Hepatocyte (in vitro differentiated cells): ENCODE measurements at regions not wholly inside any gene's neighbourhood (a gene's known extent, or its start where the extent isn't known, plus 50 kb on each side); places are given as distances from the start of the nearest gene placed in this dataset.
"Not testable (repeated sequence)": the region's sequence is repeated elsewhere in the genome, so short reads cannot be mapped to it uniquely, and the experiment has no call there.

Experiments used
- DNase-seq: peaks from one replicate; pipeline ENCODE4 v3.0.0-alpha.2; 2016; ENCODE audit warnings: low spot score
- H2AFZ ChIP-seq: fragments of 200-600 bp; sonication (generic); 2 replicates; pipeline ENCODE4 v1.6.0; 2016; ENCODE audit warnings: antibody characterized with exemption, mild to moderate bottlenecking
- H3K27ac ChIP-seq: fragments of 200-600 bp; sonication (generic); 2 replicates; pipeline ENCODE4 v1.5.1; 2016; ENCODE audit warnings: mild to moderate bottlenecking
- H3K27me3 ChIP-seq: fragments of 200-600 bp; sonication (generic); 2 replicates; pipeline ENCODE4 v1.6.1; 2016
- H3K36me3 ChIP-seq: fragments of 200-600 bp; sonication (generic); replicated peaks from 2 replicates; pipeline ENCODE4 v1.5.1; 2016; ENCODE audit warnings: low read depth; ENCODE audit not compliant: insufficient read depth
- H3K4me1 ChIP-seq: fragments of 200-600 bp; sonication (generic); 2 replicates; pipeline ENCODE4 v1.5.1; 2016; ENCODE audit warnings: mild to moderate bottlenecking, moderate library complexity; ENCODE audit not compliant: insufficient read depth
- H3K4me2 ChIP-seq: fragments of 200-600 bp; sonication (generic); 2 replicates; pipeline ENCODE4 v1.6.0; 2016
- H3K4me3 ChIP-seq: fragments of 200-600 bp; sonication (generic); 2 replicates; pipeline ENCODE4 v1.5.1; 2016; ENCODE audit warnings: mild to moderate bottlenecking
- H3K79me2 ChIP-seq: fragments of 200-600 bp; sonication (generic); 2 replicates; pipeline ENCODE4 v1.6.0; 2017; ENCODE audit warnings: mild to moderate bottlenecking
- H3K9me2 ChIP-seq: fragments of 200-600 bp; sonication (generic); replicated peaks from 2 replicates; pipeline ENCODE4 v1.6.0; 2017; ENCODE audit warnings: mild to moderate bottlenecking; ENCODE audit not compliant: insufficient read depth
- H3K9me3 ChIP-seq: fragments of 200-600 bp; sonication (generic); 2 replicates; pipeline ENCODE4 v1.5.1; 2016; ENCODE audit warnings: low read depth, mild to moderate bottlenecking
- H4K20me1 ChIP-seq: fragments of 200-600 bp; sonication (generic); 2 replicates; pipeline ENCODE4 v1.6.0; 2016; ENCODE audit warnings: mild to moderate bottlenecking; ENCODE audit not compliant: insufficient read depth, poor library complexity, severe bottlenecking
- CTCF ChIP-seq: fragments of 200-600 bp; sonication (generic); IDR thresholded peaks from 2 replicates; pipeline ENCODE4 v1.5.1; 2016; ENCODE audit warnings: antibody characterized with exemption, mild to moderate bottlenecking; ENCODE audit not compliant: poor library complexity
- EZH2 ChIP-seq: fragments of 200-600 bp; sonication (generic); IDR thresholded peaks from 2 replicates; pipeline ENCODE4 v1.6.1; 2016; ENCODE audit warnings: antibody characterized with exemption, mild to moderate bottlenecking, borderline replicate concordance
- EZH2phosphoT487 ChIP-seq: fragments of 200-600 bp; sonication (generic); IDR thresholded peaks from one replicate; pipeline ENCODE4 v1.6.1; 2018; ENCODE audit warnings: antibody characterized with exemption, mild to moderate bottlenecking, low read depth, moderate library complexity; ENCODE audit not compliant: unreplicated experiment, severe bottlenecking
- WGBS: methylation state at CpG from one replicate; pipeline ENCODE4 v1.1.6; 2016; ENCODE audit warnings: low lambda C conversion rate; ENCODE audit errors: missing lambda C conversion rate; 5-methylcytosine and 5-hydroxymethylcytosine counted together

- Histone ChIP-seq H3K9me2 (no peaks in the 10 kb centered on the region), H3K27ac (no peak overlapping the region), H2AFZ (no peak overlapping the region), H4K20me1 (no peaks in the 10 kb centered on the region), H3K4me1 (no peaks in the 10 kb centered on the region), H3K9me3 (no peaks in the 10 kb centered on the region), H3K36me3 (no peaks in the 10 kb centered on the region), H3K79me2 (no peaks in the 10 kb centered on the region), H3K4me2 (no peak overlapping the region), H3K27me3 (no peaks in the 10 kb centered on the region), H3K4me3 (no peak overlapping the region)
- TF ChIP-seq EZH2phosphoT487 (no peak), EZH2 (no peak), CTCF (no peak)
- WGBS = 84% methylated on average over 1 of the region's 1 CpG
- no peak for DNase-seq
These were observed 199.5 kb upstream of the DDX18 start for GRCh38 chr2:117614823-117615534.

- H3K9me3 ChIP-seq = no peaks in the 10 kb centered on the region
- WGBS = 86% methylated on average over 2 of the region's 2 CpGs
These were observed 195.9 kb upstream of the DDX18 start for GRCh38 chr2:117618607-117619006.

GRCh38 chr2:117621326-117621725, 193.2 kb upstream of the DDX18 start:
- no peaks in the 10 kb centered on the region for H3K9me3 ChIP-seq
- no peak for TF ChIP-seq EZH2
- TF ChIP-seq EZH2phosphoT487 = no peak
- TF ChIP-seq CTCF = no peak
- H3K9me2 ChIP-seq = no peaks in the 10 kb centered on the region

More at GRCh38 chr2:117618607-117619006, 195.9 kb upstream of the DDX18 start:
- Histone ChIP-seq H2AFZ (no peak overlapping the region), H3K27ac (no peak overlapping the region), H3K27me3 (no peaks in the 10 kb centered on the region), H3K4me3 (no peak overlapping the region), H3K9me2 (no peaks in the 10 kb centered on the region), H3K4me1 (no peaks in the 10 kb centered on the region), H3K4me2 (no peak overlapping the region), H3K36me3 (no peaks in the 10 kb centered on the region), H4K20me1 (no peaks in the 10 kb centered on the region), H3K79me2 (no peaks in the 10 kb centered on the region)
- no peak for DNase-seq
- TF ChIP-seq EZH2phosphoT487 (no peak), EZH2 (no peak), CTCF (no peak)

GRCh38 chr2:117623175-117623574, 191.3 kb upstream of the DDX18 start:
- not testable (repeated sequence) for H3K9me2 ChIP-seq, H3K36me3 ChIP-seq, DNase-seq, H4K20me1 ChIP-seq, H3K4me1 ChIP-seq, H3K27me3 ChIP-seq, H2AFZ ChIP-seq, H3K27ac ChIP-seq, H3K4me2 ChIP-seq, H3K79me2 ChIP-seq, H3K9me3 ChIP-seq, H3K4me3 ChIP-seq
- WGBS = 87% methylated on average over 17 of the region's 17 CpGs

More at GRCh38 chr2:117621326-117621725, 193.2 kb upstream of the DDX18 start:
- no peak for DNase-seq
- H3K4me1 ChIP-seq = no peaks in the 10 kb centered on the region
- H3K4me3 ChIP-seq = no peak overlapping the region
- no peaks in the 10 kb centered on the region for H3K79me2 ChIP-seq
- H4K20me1 ChIP-seq = no peaks in the 10 kb centered on the region
- no peaks in the 10 kb centered on the region for H3K27me3 ChIP-seq
- H2AFZ ChIP-seq = no peak overlapping the region
- no peak overlapping the region for H3K27ac ChIP-seq
- H3K4me2 ChIP-seq = no peak overlapping the region
- no peaks in the 10 kb centered on the region for H3K36me3 ChIP-seq
